Stimulated activated CD4-positive, alpha-beta T cell treated with anti-CD3 and anti-CD28 coated beads, Interleukin-15, amount 100 ng/mL, for 24 hours (primary cell): ENCODE measurements at regions not wholly inside any gene's neighbourhood (a gene's known extent, or its start where the extent isn't known, plus 50 kb on each side); places are given as distances from the start of the nearest gene placed in this dataset.
A peak's percentile ranks its signal among the peaks of the same experiment; 100 is the strongest.

Source experiments
- DNase-seq: peaks from one replicate; pipeline ENCODE4 v3.0.0-alpha.2; 2020

DNA sequence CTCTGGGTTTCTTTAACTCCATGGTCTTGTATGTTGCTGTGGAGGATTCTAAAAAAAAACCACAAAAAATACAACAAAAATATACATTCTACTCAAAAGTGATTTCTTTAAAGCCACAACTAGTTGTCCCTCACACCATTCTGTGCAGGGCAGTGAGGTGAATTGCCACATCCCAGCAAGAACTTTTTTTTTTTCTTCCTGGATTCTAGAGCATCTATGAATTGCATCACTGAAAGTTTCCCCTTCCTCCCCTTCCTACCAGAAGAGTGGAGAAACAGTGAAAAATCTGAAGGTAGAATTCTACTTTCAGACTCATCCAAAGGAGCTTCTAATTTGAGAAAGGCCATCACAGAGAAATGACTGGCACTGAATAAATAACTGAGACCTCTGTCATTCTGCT is 395.3 kb downstream of the AEBP2 start:
- DNase-seq: no peak

DNA sequence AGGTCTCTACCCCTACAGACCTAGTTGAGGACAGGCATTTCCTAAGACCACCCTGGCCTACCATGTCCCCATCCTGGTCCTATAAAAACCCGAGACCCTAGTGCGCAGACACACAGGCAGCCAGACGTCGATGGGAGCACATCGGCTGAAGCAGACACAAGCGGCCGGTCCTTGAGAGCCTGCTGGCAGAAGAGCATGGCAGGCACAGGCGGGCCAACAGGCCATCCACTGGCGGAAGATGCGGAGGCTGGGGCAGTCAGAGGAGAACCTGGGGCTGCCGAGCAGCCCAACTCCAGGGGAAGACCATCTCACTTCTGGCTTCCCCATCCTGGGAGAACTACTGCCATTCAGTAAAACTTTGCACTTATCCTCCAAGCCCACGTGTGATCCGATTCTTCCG is 396.8 kb downstream of the AEBP2 start:
- no peak for DNase-seq

- DNase-seq: no peak
These were observed 397.2 kb downstream of the AEBP2 start for GRCh38 chr12:19836456-19836855.

DNA sequence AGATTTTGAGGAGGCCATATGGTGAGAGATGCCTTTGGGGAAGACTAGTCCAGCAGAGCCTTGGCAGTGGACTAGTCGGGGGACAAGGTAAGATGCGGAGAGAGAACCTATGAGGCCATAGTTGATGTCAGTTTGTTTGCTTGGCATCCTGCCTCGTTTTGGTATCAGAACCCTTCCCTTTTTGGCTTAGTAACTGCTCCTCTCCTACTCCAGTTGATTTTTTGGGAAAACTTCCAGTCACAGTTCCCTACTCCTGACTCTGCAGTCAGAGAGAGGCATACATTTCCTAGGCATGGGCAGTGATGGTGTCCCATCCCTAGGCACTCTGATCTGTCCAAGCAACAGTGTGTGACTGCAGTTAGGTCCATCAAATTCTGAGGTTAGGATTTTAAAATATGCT is 398.3 kb downstream of the AEBP2 start:
- no peak for DNase-seq

- DNase-seq: no peak
These were observed 402.2 kb downstream of the AEBP2 start for GRCh38 chr12:19841451-19841850.

- DNase-seq: no peak
These were observed 402.8 kb downstream of the AEBP2 start for GRCh38 chr12:19842116-19842515.

DNA sequence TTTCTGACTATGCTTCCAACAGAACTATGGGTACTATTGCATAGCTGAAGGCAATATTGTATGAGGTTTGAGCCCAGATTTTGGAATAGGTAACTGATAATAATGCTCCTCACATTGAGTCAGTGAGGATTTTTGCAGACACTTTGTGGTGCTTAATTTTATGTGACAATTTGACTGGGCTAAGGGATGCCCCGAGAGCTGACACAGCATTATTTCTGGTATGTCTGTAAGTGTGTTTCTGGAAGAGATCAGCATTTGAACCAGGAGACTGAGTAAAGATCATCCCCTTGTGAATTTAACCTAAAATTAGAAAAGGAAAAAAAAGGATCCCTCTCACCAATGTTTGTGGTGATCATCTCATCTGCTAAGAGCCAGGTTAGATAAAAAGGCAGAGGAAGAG is 404.9 kb downstream of the AEBP2 start:
- no peak for DNase-seq

DNA sequence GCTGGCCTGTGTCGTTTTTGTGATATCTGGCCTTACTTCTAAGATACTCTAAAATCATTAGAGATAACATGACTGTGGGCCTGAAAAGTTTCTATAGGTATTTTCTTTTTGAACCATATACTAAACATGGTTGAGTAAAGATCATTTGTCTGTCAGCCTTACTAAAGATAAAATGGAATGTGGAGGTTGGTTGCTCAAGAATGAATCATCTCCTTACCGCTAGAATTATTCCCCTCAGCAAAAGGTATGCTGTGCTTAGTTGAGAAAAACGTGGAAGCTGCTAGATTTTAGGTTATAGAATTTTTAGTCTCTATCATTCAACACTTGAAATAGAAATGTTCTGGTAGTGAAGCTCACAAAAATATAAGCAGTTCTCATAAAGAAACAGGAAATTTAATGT is 407.3 kb downstream of the AEBP2 start:
- DNase-seq: no peak

GRCh38 chr12:19847294-19848059 is 408.2 kb downstream of the AEBP2 start:
- DNase-seq: no peak

GRCh38 chr12:19848421-19848820 is 409.1 kb downstream of the AEBP2 start:
- no peak for DNase-seq

GRCh38 chr12:19849208-19849607 is 409.9 kb downstream of the AEBP2 start:
- no peak for DNase-seq

DNA sequence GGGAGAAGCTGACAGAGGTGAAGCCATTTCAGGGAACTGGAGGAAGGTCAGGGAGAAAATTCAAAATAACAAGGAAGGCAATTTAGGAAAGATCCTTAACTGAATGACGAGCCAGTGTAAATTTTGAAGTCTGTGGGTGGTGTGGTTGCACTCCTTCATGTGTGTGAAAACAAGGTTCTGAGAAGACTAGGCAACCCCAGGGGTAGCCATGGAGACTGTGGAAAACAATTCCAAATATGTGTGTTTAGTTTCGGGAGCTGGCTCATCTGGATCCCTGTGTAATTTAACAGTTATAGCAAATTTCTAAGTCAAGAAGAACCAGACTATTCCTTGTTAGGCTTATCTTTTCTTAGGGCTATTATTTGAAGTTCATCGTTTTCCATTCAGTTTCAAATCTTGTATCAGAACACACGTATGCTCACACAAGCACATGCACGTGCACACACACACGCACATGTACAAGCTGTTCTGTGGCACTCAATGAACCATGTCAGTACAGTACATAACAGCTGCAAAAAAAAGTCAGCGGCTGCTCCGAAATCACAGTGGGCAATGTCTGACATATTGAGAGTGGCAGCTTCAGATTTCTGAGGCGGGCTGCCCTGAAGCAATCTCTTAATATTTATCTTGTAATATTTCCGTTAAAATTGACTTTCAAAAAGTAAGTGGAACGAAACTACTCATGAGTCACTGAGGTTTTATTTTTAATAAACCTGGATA is 411.2 kb downstream of the AEBP2 start:
- DNase-seq: no peak

- no peak for DNase-seq
These were observed 413.0 kb downstream of the AEBP2 start for GRCh38 chr12:19852100-19852855.

GRCh38 chr12:19855851-19856250 is 416.6 kb downstream of the AEBP2 start:
- DNase-seq: no peak

GRCh38 chr12:19856389-19856788 is 417.1 kb downstream of the AEBP2 start:
- DNase-seq: no peak

DNA sequence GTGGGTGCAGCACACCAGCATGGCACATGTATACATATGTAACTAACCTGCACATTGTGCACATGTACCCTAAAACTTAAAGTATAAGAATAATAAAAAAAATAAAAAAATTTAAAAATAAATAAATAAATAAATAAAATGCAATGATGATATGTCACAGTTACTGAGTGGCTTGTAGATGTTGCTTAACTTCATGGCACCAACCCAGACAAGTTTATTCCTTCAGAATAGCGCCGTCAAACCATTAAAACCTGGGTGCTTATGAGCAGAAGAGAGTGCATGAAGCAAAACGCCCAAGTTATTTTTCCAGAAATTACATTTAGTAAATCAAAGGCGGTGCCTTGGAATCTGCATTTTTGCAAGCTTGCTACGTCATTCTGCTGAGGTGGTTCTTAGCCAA is 417.9 kb downstream of the AEBP2 start:
- no peak for DNase-seq

DNA sequence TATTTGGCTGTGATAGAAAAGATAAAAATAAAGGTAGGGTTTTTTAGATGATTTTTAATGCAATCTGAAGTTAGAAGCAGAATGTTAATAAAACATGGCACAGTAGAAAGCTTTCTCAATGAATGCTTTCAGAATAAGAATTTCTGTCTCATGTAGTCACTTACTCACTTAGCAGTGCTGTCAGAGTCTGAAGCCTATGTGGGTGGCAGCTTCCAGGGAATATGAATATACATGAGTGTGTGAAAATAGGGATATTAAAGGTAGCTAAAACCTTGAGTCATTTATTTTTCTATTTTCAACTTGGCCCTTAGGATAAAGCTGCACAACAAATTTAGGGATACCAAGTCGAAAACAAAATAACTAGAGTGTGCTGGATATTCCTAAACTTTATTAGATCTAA is 427.9 kb downstream of the AEBP2 start:
- DNase-seq: no peak

GRCh38 chr12:19867970-19868369 is 428.7 kb downstream of the AEBP2 start:
- no peak for DNase-seq

DNA sequence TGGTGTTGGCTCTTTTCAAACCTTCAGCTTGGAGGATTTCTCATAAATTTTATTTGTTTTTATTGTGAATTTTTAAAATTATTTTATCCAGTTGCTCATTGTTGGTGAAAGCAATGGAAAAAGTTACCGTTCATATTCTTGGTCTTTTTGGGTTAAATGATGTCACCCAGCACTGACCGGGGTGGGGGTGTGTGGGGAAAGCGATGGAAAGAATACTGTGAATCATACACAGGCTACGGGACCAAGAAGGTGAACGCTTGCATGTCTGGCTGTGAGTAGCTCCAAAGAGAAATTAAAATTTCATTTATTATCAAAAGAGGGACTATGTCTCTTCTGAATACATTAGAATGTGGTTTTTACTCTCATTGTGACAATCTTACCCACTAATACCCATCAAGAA is 430.1 kb downstream of the AEBP2 start:
- peak; percentile 23 for DNase-seq

DNA sequence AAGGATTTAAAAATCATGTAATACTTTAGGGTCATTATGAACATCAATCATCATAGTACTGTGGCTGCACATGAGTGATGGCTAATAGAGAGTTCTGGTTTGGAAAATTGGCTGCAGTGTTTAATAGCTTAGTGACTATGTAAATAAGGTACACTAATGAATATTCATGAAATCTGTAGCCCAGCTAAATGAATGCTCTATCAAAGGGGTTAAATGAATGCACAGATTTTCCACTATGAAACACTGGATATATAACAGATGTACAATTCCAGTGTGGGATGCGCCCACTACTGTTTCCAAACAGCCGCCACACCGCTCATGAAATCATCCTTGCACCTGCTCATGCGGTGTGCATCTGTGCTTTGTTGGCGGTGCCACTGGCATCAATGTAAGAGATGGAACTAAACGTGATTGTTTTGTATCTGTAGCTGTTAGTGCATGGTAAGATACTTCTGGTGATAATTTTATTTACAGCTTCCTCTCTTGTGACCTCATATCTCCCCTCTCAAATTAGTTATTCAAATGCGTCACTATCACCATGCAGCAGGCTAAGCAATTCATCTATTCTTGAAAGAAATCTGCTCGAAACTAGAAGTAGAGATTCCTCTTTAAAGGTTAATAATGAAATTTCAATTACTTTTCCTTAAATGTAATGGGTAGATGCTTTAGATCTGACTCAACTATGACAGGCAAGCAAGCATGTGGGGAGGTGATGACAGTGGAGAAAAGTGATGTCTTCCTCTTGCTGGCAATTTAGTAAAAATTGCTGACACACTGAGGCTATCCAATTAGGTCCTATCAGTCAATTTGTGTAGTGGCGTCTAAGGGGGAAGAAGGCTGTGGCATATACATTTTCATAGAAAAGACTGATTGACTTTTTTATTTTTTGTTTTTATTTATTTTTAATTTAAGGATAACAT is 433.6 kb downstream of the AEBP2 start:
- no peak for DNase-seq

- no peak for DNase-seq
These were observed 440.8 kb downstream of the AEBP2 start for GRCh38 chr12:19880076-19880475.

DNA sequence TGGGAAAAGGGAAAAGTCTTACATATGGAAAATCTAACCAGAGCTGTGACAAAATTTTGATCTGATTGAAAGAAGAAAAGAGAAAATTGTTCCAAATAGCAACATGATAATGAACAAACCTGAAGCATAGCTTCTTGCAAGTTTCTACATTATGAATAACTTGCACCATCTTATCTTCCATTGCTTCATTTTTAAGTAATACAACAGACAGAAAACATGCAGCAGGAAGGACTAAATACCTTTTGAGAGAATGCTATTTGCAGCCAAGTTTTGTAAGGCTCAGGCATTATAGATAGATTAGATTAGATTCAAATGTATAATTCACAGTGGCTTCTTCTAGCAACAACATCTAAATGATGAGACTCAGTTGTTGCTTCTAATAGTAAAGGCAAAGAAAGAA is 441.4 kb downstream of the AEBP2 start:
- DNase-seq: no peak

- no peak for DNase-seq
These were observed 443.1 kb downstream of the AEBP2 start for GRCh38 chr12:19882346-19882745.
